GM19239 (cell line): ENCODE measurements at regions not wholly inside any gene's neighbourhood (a gene's known extent, or its start where the extent isn't known, plus 50 kb on each side); places are given as distances from the start of the nearest gene placed in this dataset.
A peak's percentile ranks its signal among the peaks of the same experiment; 100 is the strongest.
"Not testable (repeated sequence)": the region's sequence is repeated elsewhere in the genome, so short reads cannot be mapped to it uniquely, and the experiment has no call there.

ENCODE experiments used
- DNase-seq: peaks from one replicate; pipeline ENCODE4 v3.0.0; 2011; ENCODE audit warnings: low spot score; ENCODE audit not compliant: insufficient read length
- FAIRE-seq: peaks from 2 replicates; lab custom pipeline; 2011; peaks lifted over from hg19 to GRCh38; lab: Jason Lieb, UNC

- DNase-seq: no peak
- peak; percentile 18 for FAIRE-seq
Measured at GRCh38 chr2:84077496-84077895, 381.6 kb downstream of the SUCLG1 start.

- DNase-seq: no peak
- FAIRE-seq: no peak
Measured at GRCh38 chr2:84071050-84071449, 388.0 kb downstream of the SUCLG1 start.

GRCh38 chr2:84065857-84066256 lies 393.2 kb downstream of the SUCLG1 start:
- no peak for FAIRE-seq
- no peak for DNase-seq

- FAIRE-seq (no peak), DNase-seq (no peak)
Measured at GRCh38 chr2:84057917-84058560, 401.0 kb downstream of the SUCLG1 start.

- no peak for DNase-seq
Measured at GRCh38 chr2:84055816-84056215, 403.3 kb downstream of the SUCLG1 start.

GRCh38 chr2:84054577-84054976 lies 404.5 kb downstream of the SUCLG1 start:
- FAIRE-seq, DNase-seq: not testable (repeated sequence)

More at GRCh38 chr2:84055816-84056215, 403.3 kb downstream of the SUCLG1 start:
- FAIRE-seq: no peak

DNA sequence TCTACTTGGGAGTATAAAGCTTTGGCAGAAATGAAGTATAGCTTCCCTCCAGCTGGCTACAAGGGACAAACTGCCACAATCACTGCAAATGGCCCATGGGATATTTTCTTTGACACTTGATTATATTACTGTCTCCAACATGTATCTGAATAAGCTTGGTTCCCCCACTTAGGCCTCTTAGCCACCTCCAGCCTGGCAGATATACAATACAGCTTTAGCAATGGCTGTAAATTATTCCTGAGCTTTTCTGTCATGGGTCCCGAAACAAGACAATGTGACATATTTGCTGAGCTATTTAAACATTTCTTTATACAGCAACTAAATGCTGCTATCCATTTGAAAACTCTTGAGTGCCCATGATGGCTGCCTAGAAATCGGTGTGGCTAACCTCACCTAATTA lies 406.2 kb downstream of the SUCLG1 start:
- no peak for DNase-seq

GRCh38 chr2:84052043-84052442 lies 407.0 kb downstream of the SUCLG1 start:
- no peak for FAIRE-seq
- DNase-seq: no peak

More for the DNA sequence above, 406.2 kb downstream of the SUCLG1 start:
- FAIRE-seq: no peak

DNA sequence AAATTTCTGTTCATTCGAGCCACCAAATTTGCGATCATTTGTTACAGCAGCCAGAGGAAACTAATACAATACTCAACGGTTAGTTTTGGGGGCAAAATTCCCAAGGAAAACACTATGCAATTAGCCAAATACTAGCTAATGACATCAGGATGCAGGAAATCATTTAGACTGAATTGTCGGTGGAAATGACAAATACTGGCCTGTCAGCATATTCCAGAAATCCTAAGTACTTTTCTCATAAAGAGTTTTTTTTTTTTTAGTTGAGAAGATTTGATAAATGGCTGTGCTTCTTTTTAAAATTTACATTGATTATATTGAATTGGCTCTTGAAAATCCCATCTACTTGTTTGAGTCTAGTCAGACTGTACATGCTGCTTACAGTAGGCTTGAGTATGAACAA lies 410.1 kb downstream of the SUCLG1 start:
- DNase-seq: no peak
- no peak for FAIRE-seq

DNA sequence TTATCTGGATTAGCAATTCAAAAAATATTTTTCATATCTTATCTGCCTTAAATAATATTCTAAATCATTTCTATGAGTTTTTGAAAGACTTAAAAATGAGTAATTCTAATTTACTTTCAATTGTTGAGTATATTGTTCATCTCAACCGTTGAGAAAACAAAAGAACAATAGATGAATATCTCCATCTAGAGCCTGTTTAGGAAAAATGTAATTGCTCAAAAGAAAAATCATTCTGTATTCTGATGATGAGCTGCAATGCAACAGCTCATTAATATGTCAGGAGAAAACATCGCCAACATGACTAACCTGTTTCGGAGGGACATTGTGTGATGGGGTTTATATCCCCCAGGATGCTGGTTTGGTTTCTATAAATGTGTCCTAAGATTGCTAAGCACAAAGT lies 417.6 kb downstream of the SUCLG1 start:
- no peak for FAIRE-seq
- DNase-seq: no peak

- no peak for DNase-seq
- no peak for FAIRE-seq
Measured at GRCh38 chr2:84040281-84040680, 418.8 kb downstream of the SUCLG1 start.

DNA sequence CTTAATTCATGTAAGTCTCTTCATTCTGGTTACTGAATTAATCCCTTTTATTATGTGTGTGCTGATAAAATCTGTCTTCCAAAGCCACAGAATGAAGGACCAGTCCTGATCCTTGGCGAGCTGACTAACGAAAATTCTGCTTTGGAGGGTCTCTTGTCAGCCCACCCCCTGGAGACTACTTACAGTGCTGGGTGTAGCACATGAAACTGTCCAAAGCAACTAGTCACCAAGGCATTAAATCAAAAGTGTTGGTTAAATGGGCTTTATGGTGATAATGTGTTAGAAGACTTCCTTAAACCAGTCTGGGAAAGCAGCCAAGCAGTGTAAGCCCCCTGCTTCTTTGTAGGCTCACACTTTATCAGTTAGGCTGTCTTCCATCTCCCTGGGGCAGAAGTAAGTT lies 420.2 kb downstream of the SUCLG1 start:
- no peak for DNase-seq
- no peak for FAIRE-seq

- DNase-seq: no peak
- FAIRE-seq: no peak
Measured at GRCh38 chr2:84033347-84033974, 425.6 kb downstream of the SUCLG1 start.

DNA sequence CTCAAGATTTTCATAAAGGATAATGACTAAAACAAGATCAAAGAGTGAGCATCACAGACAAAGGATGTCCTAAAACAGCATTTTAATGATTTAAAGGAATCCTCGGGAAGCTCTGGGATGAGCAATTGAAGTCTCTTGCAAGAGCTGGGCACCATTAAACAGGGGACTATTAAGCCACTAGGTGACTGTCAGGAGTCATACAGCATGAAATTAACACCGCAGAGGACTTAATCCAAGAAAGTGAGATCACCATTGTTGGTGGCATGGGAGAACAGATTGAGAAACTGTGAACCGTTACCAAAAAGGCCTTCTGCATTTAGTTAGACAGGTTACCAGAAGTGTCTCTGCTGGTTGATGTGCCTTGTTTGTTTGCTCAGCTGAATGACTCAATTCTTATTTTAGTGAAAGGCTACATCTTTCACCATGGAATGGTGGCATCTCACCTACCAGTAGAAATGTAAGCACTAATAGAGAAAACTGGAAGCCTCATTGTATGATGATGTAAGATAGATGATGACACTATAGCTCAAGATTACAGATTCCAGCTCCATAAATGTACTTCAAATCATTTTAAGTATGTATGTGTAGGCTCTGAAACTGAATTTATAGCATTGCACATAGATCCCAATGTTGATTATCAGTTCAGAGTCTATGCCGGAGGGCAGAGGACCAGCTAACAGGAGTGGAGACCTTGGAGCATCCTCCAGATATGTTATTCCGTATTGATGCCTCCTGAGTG lies 427.6 kb downstream of the SUCLG1 start:
- no peak for FAIRE-seq
- no peak for DNase-seq

GRCh38 chr2:84029903-84030575 lies 429.0 kb downstream of the SUCLG1 start:
- DNase-seq (no peak), FAIRE-seq (no peak)

DNA sequence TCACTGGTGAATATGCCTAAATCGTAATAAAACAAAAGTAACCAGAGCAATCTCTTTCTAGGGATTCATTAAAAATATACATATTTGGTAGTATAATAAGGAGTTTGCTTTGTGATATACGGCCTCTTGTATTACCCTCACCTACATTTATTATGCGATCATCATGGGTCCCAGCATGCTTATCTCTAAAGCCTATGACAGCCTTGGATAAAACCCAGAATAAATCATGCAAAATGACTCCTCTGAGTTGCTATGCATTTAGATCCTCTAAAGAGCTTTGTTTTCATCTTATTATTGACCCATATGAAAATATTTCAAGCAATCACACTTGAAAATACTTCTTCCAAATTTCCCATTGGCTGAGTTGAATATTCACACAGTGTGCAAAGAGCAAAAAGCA lies 432.3 kb downstream of the SUCLG1 start:
- DNase-seq (no peak), FAIRE-seq (no peak)

DNA sequence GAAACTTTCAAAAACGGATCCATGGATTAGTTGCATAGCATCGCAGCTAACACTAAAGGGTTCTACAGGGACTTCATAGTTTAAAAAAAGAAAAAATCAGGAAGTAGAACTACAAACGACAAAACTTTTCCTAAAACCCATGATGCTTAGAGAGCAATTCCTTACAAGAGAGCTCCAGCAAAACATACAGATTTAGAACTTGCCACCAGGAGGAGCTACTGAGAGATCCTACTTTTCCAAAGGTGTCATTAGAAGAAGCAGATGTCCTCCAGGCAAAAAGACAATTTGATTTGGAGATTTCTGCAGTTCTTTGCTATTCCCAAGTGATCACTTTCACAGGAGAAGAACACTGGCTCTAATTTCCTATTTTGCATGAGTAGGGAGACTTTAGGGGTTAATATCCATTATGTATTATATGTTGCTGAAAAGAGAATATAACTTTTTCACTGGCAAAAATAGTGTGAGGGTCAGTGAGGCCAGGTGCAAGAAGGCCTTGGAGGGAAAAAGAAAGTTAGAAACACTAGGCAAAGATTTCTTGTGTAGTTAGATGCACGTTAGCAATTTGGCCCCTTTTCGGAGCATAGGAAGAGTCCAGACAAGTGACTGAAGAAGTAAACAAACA lies 436.2 kb downstream of the SUCLG1 start:
- DNase-seq (no peak), FAIRE-seq (peak; percentile 40)

DNA sequence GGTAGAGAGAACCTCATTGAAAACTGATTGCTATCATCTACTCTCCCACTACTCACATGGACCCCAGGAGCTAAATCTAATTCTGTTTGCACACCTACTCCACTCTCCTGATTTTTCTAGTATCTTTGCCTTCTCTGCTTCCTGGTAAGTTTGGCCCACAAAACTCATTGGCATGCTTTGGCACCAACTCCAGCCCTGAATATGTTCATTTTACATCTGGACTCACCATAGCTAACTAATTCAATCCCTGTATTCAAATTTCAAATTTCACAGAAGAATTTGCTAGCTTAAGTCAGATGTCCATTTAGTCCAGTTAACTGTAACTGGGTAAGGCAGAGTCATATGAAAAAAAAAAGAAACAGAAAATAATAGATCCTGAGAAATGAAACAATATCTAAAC lies 442.1 kb downstream of the SUCLG1 start:
- DNase-seq (no peak), FAIRE-seq (no peak)

DNA sequence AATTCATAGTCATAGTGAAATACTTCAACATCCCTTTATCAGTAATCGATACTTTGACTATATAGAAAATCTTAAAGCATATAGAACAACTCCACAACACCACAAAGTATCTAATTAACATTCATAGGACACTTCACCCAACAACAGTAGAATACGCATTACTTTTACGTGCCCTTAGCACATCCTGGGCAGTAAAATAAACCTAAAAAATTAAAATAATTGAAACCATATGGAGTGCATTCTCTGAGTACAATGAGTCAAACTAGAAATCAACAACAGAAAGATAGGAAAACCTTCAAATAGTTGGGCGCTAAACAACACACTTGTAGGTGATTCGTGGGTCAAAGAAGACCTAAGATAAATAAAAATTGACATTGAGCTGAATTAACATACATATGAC lies 442.9 kb downstream of the SUCLG1 start:
- DNase-seq (no peak), FAIRE-seq (no peak)

- FAIRE-seq: no peak
- no peak for DNase-seq
Measured at GRCh38 chr2:83997889-83998288, 461.2 kb downstream of the SUCLG1 start.
